ENCODE measurements at regions not wholly inside any gene's neighbourhood (a gene's known extent, or its start where the extent isn't known, plus 50 kb on each side); places are given as distances from the start of the nearest gene placed in this dataset.

- no peak for DNase-seq (ENCODE audit: low read depth, low spot score)
These were observed 150.6 kb upstream of the FOXP2 start for GRCh38 chr7:114264023-114264422.

GRCh38 chr7:114263219-114263618 lies 151.4 kb upstream of the FOXP2 start:
- CTCF ChIA-PET = interaction anchor here (0.7 kb wide), 1 partner anchor 160 kb away, joined by 6 read pairs; no protein-coding TSS in a partner anchor
- no peak for TF ChIP-seq CTCF (IDR thresholded peaks at IDR 0.05; ENCODE audit: low read depth, low read length)
- POLR2A ChIA-PET = no interaction called here

More at GRCh38 chr7:114264023-114264422, 150.6 kb upstream of the FOXP2 start:
- H3K9me3 ChIP-seq (ENCODE audit: control insufficient read depth, insufficient read depth, low read length) = no peaks in the 10 kb centered on the region
- no peak overlapping the region for H3K27ac ChIP-seq (ENCODE audit: low read depth, low read length)
- TF ChIP-seq CTCF (IDR thresholded peaks at IDR 0.05; ENCODE audit: low read depth, low read length) = no peak
- no peak overlapping the region for H3K4me3 ChIP-seq (ENCODE audit: low read depth, low read length)
- POLR2A ChIA-PET = no interaction called here
- CTCF ChIA-PET = no interaction called here
- no peaks in the 10 kb centered on the region for H3K27me3 ChIP-seq (ENCODE audit: control insufficient read depth, insufficient read depth, low read length)

GRCh38 chr7:114255404-114255841 lies 159.2 kb upstream of the FOXP2 start:
- H3K9me3 ChIP-seq (ENCODE audit: control insufficient read depth, insufficient read depth, low read length) = no peaks in the 10 kb centered on the region
- H3K27ac ChIP-seq (ENCODE audit: low read depth, low read length) = no peak overlapping the region
- no peaks in the 10 kb centered on the region for H3K27me3 ChIP-seq (ENCODE audit: control insufficient read depth, insufficient read depth, low read length)
- ChIA-PET POLR2A (no interaction called here), CTCF (no interaction called here)
- no peak for DNase-seq (ENCODE audit: low read depth, low spot score)
- no peak overlapping the region for H3K4me3 ChIP-seq (ENCODE audit: low read depth, low read length)
- no peak for TF ChIP-seq CTCF (IDR thresholded peaks at IDR 0.05; ENCODE audit: low read depth, low read length)

More at GRCh38 chr7:114263219-114263618, 151.4 kb upstream of the FOXP2 start:
- no peak for DNase-seq (ENCODE audit: low read depth, low spot score)
- Histone ChIP-seq H3K4me3 (ENCODE audit: low read depth, low read length) (no peak overlapping the region), H3K27ac (ENCODE audit: low read depth, low read length) (no peak overlapping the region), H3K27me3 (ENCODE audit: control insufficient read depth, insufficient read depth, low read length) (no peaks in the 10 kb centered on the region), H3K9me3 (ENCODE audit: control insufficient read depth, insufficient read depth, low read length) (no peaks in the 10 kb centered on the region)

- no peak overlapping the region for H3K27ac ChIP-seq (ENCODE audit: low read depth, low read length)
- no peak for DNase-seq (ENCODE audit: low read depth, low spot score)
- H3K27me3 ChIP-seq (ENCODE audit: control insufficient read depth, insufficient read depth, low read length) = no peaks in the 10 kb centered on the region
- no peak for TF ChIP-seq CTCF (IDR thresholded peaks at IDR 0.05; ENCODE audit: low read depth, low read length)
- no peaks in the 10 kb centered on the region for H3K9me3 ChIP-seq (ENCODE audit: control insufficient read depth, insufficient read depth, low read length)
- POLR2A ChIA-PET = no interaction called here
- CTCF ChIA-PET = no interaction called here
- no peak overlapping the region for H3K4me3 ChIP-seq (ENCODE audit: low read depth, low read length)
These were observed 171.0 kb upstream of the FOXP2 start for GRCh38 chr7:114243646-114244045.

GRCh38 chr7:114242992-114243507 lies 171.6 kb upstream of the FOXP2 start:
- ChIA-PET POLR2A (no interaction called here), CTCF (no interaction called here)
- H3K27me3 ChIP-seq (ENCODE audit: control insufficient read depth, insufficient read depth, low read length) = no peaks in the 10 kb centered on the region
- no peaks in the 10 kb centered on the region for H3K9me3 ChIP-seq (ENCODE audit: control insufficient read depth, insufficient read depth, low read length)
- no peak for DNase-seq (ENCODE audit: low read depth, low spot score)
- TF ChIP-seq CTCF (IDR thresholded peaks at IDR 0.05; ENCODE audit: low read depth, low read length) = no peak
- H3K27ac ChIP-seq (ENCODE audit: low read depth, low read length) = no peak overlapping the region
- H3K4me3 ChIP-seq (ENCODE audit: low read depth, low read length) = no peak overlapping the region

Measured in AG04450 (cell line).